ENCODE measurements at regions not wholly inside any gene's neighbourhood (a gene's known extent, or its start where the extent isn't known, plus 50 kb on each side); places are given as distances from the start of the nearest gene placed in this dataset.

DNA sequence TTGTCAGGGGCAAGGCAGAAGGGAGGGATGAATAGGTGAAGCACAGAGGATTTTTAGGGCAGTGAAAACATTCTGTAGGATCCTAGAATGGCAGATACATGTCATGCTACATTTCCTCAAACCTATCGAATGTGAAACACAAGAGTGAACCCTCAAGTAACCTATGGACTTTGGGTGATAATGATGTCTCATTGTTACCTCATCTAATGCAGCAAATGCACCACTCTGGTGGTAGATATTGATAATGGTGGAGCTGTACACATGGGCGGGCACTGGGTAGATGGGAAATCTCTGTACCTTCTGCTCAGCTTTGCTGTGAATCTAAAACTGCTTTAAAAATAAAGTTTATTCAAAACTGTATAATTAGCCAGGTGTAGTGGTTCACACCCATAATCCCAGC lies 95.2 kb upstream of the NCK2 start (continued):
- TF ChIP-seq, protein P1, sequence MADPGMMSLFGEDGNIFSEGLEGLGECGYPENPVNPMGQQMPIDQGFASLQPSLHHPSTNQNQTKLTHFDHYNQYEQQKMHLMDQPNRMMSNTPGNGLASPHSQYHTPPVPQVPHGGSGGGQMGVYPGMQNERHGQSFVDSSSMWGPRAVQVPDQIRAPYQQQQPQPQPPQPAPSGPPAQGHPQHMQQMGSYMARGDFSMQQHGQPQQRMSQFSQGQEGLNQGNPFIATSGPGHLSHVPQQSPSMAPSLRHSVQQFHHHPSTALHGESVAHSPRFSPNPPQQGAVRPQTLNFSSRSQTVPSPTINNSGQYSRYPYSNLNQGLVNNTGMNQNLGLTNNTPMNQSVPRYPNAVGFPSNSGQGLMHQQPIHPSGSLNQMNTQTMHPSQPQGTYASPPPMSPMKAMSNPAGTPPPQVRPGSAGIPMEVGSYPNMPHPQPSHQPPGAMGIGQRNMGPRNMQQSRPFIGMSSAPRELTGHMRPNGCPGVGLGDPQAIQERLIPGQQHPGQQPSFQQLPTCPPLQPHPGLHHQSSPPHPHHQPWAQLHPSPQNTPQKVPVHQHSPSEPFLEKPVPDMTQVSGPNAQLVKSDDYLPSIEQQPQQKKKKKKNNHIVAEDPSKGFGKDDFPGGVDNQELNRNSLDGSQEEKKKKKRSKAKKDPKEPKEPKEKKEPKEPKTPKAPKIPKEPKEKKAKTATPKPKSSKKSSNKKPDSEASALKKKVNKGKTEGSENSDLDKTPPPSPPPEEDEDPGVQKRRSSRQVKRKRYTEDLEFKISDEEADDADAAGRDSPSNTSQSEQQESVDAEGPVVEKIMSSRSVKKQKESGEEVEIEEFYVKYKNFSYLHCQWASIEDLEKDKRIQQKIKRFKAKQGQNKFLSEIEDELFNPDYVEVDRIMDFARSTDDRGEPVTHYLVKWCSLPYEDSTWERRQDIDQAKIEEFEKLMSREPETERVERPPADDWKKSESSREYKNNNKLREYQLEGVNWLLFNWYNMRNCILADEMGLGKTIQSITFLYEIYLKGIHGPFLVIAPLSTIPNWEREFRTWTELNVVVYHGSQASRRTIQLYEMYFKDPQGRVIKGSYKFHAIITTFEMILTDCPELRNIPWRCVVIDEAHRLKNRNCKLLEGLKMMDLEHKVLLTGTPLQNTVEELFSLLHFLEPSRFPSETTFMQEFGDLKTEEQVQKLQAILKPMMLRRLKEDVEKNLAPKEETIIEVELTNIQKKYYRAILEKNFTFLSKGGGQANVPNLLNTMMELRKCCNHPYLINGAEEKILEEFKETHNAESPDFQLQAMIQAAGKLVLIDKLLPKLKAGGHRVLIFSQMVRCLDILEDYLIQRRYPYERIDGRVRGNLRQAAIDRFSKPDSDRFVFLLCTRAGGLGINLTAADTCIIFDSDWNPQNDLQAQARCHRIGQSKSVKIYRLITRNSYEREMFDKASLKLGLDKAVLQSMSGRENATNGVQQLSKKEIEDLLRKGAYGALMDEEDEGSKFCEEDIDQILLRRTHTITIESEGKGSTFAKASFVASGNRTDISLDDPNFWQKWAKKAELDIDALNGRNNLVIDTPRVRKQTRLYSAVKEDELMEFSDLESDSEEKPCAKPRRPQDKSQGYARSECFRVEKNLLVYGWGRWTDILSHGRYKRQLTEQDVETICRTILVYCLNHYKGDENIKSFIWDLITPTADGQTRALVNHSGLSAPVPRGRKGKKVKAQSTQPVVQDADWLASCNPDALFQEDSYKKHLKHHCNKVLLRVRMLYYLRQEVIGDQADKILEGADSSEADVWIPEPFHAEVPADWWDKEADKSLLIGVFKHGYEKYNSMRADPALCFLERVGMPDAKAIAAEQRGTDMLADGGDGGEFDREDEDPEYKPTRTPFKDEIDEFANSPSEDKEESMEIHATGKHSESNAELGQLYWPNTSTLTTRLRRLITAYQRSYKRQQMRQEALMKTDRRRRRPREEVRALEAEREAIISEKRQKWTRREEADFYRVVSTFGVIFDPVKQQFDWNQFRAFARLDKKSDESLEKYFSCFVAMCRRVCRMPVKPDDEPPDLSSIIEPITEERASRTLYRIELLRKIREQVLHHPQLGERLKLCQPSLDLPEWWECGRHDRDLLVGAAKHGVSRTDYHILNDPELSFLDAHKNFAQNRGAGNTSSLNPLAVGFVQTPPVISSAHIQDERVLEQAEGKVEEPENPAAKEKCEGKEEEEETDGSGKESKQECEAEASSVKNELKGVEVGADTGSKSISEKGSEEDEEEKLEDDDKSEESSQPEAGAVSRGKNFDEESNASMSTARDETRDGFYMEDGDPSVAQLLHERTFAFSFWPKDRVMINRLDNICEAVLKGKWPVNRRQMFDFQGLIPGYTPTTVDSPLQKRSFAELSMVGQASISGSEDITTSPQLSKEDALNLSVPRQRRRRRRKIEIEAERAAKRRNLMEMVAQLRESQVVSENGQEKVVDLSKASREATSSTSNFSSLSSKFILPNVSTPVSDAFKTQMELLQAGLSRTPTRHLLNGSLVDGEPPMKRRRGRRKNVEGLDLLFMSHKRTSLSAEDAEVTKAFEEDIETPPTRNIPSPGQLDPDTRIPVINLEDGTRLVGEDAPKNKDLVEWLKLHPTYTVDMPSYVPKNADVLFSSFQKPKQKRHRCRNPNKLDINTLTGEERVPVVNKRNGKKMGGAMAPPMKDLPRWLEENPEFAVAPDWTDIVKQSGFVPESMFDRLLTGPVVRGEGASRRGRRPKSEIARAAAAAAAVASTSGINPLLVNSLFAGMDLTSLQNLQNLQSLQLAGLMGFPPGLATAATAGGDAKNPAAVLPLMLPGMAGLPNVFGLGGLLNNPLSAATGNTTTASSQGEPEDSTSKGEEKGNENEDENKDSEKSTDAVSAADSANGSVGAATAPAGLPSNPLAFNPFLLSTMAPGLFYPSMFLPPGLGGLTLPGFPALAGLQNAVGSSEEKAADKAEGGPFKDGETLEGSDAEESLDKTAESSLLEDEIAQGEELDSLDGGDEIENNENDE (IDR thresholded peaks at IDR 0.05; ENCODE audit: insufficient replicate concordance, low read length): no peak
- no peak for TF ChIP-seq RBBP5 (IDR thresholded peaks at IDR 0.05; ENCODE audit: borderline replicate concordance, low read depth, low read length)
- TF ChIP-seq SIX5 (IDR thresholded peaks at IDR 0.05; ENCODE audit: low read depth, low read length): no peak
- no peak for TF ChIP-seq GABPA (IDR thresholded peaks at IDR 0.05; ENCODE audit: borderline replicate concordance, insufficient read depth, low read length)
- TF ChIP-seq JUND (IDR thresholded peaks at IDR 0.05; ENCODE audit: low read length): no peak
- no peak for TF ChIP-seq CHD1 (IDR thresholded peaks at IDR 0.05; ENCODE audit: low read depth, low read length)
- no peak for TF ChIP-seq TBP (IDR thresholded peaks at IDR 0.05; ENCODE audit: low read depth, low read length)
- no peak for TF ChIP-seq SIN3A (conservative IDR thresholded peaks at IDR 0.05 in 1 of 2, IDR thresholded peaks at IDR 0.05 in 1 of 2; ENCODE audit: low read depth in 1 of 2, low read length in 2 of 2)
- TF ChIP-seq PHF8 (conservative IDR thresholded peaks at IDR 0.05; ENCODE audit: low read depth, low read length): no peak
- TF ChIP-seq CTBP2 (IDR thresholded peaks at IDR 0.05; ENCODE audit: borderline replicate concordance, insufficient read depth, insufficient read length, low read length): no peak
- TF ChIP-seq EZH2 (IDR thresholded peaks at IDR 0.05; ENCODE audit: low read depth, low read length, severe bottlenecking): no peak
- no peak for TF ChIP-seq YY1 (IDR thresholded peaks at IDR 0.05; ENCODE audit: low read depth, low read length)
